Activated naive CD4-positive, alpha-beta T cell treated with anti-CD3 and anti-CD28 coated beads for 36 hours (primary cell): ENCODE measurements at regions not wholly inside any gene's neighbourhood (a gene's known extent, or its start where the extent isn't known, plus 50 kb on each side); places are given as distances from the start of the nearest gene placed in this dataset.
"Not testable (repeated sequence)": the region's sequence is repeated elsewhere in the genome, so short reads cannot be mapped to it uniquely, and the experiment has no call there.

Experiments used
- CTCF ChIA-PET: fragments of 350-600 bp; sonication (Branson Sonifier 250); formaldehyde crosslinking; loops from one replicate; lab custom pipeline; 2021; ENCODE audit warnings: antibody characterized with exemption; lab: Charles Lee
- DNase-seq: peaks from one replicate; pipeline ENCODE4 v3.0.0-alpha.2; 2020
- H3K27ac Mint-ChIP-seq: one replicate; pipeline ENCODE4 v1.8.0; 2021; ENCODE audit warnings: mild to moderate bottlenecking, mixed read lengths
- H3K27me3 Mint-ChIP-seq: one replicate; pipeline ENCODE4 v1.8.0; 2021; ENCODE audit warnings: low read depth, mixed read lengths
- H3K36me3 Mint-ChIP-seq: one replicate; pipeline ENCODE4 v1.8.0; 2021; ENCODE audit warnings: low read depth, mixed read lengths
- H3K4me1 Mint-ChIP-seq: one replicate; pipeline ENCODE4 v1.8.0; 2021; ENCODE audit warnings: low read depth, mixed read lengths
- H3K4me3 Mint-ChIP-seq: one replicate; pipeline ENCODE4 v1.8.0; 2021; ENCODE audit warnings: mild to moderate bottlenecking, moderate library complexity, mixed read lengths
- H3K9me3 Mint-ChIP-seq: one replicate; pipeline ENCODE4 v1.8.0; 2021; ENCODE audit warnings: mixed read lengths
- intact Hi-C: fragments of 100-400 bp; cut with micrococcal nuclease; formaldehyde crosslinking; loops from one replicate; pipeline ENCODE4 v1.15.1; 2023

DNA sequence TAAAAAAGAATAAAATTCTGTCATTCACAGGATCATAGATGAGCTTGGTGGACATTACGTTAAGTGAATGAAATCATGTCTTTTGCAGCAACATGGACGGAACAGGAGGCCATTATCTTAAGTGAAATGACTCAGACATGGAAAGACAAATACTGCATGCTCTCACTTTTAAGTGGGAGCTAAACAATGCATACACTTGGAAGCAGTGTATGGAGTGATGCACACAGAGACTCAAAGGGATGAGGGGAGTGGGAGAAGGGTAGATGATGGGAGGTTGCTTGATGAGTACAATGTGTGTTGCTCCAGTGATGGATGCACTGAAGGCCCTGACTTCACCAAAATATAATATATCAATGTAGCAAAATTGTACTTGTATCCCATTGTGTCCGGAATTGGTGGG, 293.4 kb downstream of the CD109 start:
- Mint-ChIP-seq H3K4me3 (no peak overlapping the region), H3K36me3 (no peaks in the 10 kb centered on the region), H3K9me3 (no peaks in the 10 kb centered on the region), H3K4me1 (no peaks in the 10 kb centered on the region), H3K27me3 (no peaks in the 10 kb centered on the region), H3K27ac (no peak overlapping the region)
- intact Hi-C loops: loop anchor here (5.0 kb wide), 1 partner anchor 1218 kb away; the partner anchor contains the start of gene COL12A1
- CTCF ChIA-PET: no interaction called here
- DNase-seq: no peak

DNA sequence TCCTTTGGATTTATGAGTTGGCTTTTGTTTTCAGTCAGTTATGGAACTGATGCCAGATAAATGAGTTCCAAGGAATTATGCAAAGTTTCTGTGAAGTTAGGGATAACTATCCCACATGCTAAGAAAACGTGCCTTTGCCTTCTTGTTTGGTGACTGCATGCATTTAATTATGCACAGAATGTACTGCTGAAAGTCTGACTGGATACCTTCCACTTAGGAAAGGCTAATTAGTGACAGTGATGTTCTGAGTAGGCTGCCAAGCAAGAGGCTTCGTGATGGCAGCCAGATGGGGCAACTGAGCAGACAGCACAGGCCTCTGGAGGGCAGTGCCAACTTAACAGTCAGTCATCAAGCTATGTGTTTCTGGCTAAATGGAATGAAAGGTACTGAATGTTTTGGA, 289.9 kb downstream of the CD109 start:
- no peak overlapping the region for H3K4me3 Mint-ChIP-seq

DNA sequence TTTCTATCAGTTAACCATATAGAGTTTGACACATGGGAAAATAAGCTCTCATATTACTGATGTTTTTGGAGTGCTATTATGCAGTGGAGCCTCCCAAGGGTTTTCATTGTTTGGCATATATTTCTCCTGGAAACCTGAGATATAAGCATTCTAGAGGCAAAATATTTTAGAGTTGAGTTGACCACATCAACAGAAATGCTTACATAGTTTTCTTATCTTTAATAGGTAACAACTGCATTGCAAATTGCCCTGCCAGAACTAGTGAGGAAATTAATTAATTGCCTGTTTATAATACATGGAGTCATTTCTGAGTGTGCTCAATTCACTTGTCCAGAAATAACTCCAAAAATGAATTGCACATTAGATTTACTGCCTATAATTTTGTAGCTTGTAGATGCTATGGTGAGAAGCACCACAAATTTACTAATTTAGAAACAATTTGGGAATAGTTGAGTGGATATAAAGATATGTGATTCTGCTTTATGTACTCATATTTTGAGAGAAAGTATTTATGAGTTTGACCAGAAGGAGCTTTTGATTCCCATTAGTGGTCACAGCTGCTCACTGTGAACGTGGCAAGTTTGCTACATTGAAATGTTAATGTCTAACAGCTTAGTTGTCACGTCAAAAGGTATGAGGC, 288.7 kb downstream of the CD109 start:
- Mint-ChIP-seq H3K27ac (no peak overlapping the region), H3K9me3 (no peaks in the 10 kb centered on the region), H3K27me3 (no peaks in the 10 kb centered on the region), H3K36me3 (no peaks in the 10 kb centered on the region), H3K4me3 (no peak overlapping the region), H3K4me1 (no peaks in the 10 kb centered on the region)
- DNase-seq: no peak
- CTCF ChIA-PET: interaction anchor here (0.5 kb wide), 1 partner anchor 14 kb away, joined by 3 read pairs; no protein-coding TSS in a partner anchor
- intact Hi-C loops: loop anchor here (5.0 kb wide), 1 partner anchor 1223 kb away; the partner anchor contains the start of gene COL12A1

More for the DNA sequence above, 289.9 kb downstream of the CD109 start:
- DNase-seq: peak; percentile 9
- Mint-ChIP-seq H3K9me3 (no peaks in the 10 kb centered on the region), H3K36me3 (no peaks in the 10 kb centered on the region), H3K27me3 (no peaks in the 10 kb centered on the region), H3K27ac (no peak overlapping the region), H3K4me1 (no peaks in the 10 kb centered on the region)
- CTCF ChIA-PET: no interaction called here
- intact Hi-C loops: loop anchor here (5.0 kb wide), 1 partner anchor 1221 kb away; the partner anchor contains the start of gene COL12A1

DNA sequence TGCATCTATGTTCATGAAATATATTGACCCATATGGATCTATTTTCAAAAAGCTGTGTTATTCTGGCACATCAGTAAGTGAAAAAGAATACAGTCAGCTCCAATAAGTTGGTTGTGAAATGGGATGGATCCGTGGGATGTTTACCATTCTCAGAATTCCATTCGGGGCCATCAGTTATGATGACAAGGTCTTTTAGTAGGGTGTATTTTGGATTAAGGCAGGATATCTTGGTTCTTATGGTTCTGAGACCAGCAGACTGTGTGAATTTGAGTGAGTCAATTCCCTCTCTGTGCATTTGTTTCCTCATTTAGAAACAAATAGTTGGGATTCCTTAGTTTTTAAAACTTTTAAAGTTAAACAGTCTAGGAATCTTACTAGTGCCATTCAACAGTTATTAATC, 287.4 kb downstream of the CD109 start:
- Mint-ChIP-seq H3K4me3 (no peak overlapping the region), H3K4me1 (no peaks in the 10 kb centered on the region), H3K9me3 (no peaks in the 10 kb centered on the region), H3K27me3 (no peaks in the 10 kb centered on the region), H3K27ac (no peak overlapping the region), H3K36me3 (no peaks in the 10 kb centered on the region)
- intact Hi-C loops: no loop called here
- no peak for DNase-seq
- CTCF ChIA-PET: interaction anchor here (0.6 kb wide), 1 partner anchor 1260 kb away, joined by 4 read pairs; the partner anchor contains the start of gene COX7A2

GRCh38 chr6:73980096-73980495, 284.1 kb downstream of the CD109 start:
- H3K4me1 Mint-ChIP-seq: no peaks in the 10 kb centered on the region
- CTCF ChIA-PET: interaction anchor here (0.6 kb wide), 1 partner anchor 1224 kb away, joined by 3 read pairs; no protein-coding TSS in a partner anchor
- H3K4me3 Mint-ChIP-seq: no peak overlapping the region
- DNase-seq: no peak
- H3K36me3 Mint-ChIP-seq: no peaks in the 10 kb centered on the region
- intact Hi-C loops: no loop called here
- no peak overlapping the region for H3K27ac Mint-ChIP-seq
- no peaks in the 10 kb centered on the region for H3K9me3 Mint-ChIP-seq
- no peaks in the 10 kb centered on the region for H3K27me3 Mint-ChIP-seq

DNA sequence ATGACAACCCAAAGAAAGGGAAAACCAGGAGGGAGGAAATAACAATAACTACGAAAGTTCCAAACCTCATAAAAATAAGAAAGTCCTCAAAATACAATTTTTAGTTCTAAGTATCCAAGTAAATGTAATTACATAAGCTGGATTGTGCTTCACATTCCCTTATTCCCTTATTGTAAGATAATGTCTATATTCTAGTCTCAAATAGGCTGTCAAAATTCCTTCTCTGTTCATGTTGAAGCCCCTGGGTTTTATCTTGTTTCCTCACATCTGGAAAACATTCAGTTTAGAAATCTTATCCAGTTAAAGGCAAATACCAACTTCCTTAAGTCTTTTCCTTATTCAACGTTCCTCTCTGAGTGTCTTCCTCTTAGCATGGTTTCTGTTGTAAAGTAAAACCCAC, 282.3 kb downstream of the CD109 start:
- H3K27ac Mint-ChIP-seq: no peak overlapping the region
- no peak overlapping the region for H3K4me3 Mint-ChIP-seq
- no peaks in the 10 kb centered on the region for H3K27me3 Mint-ChIP-seq
- H3K4me1 Mint-ChIP-seq: no peaks in the 10 kb centered on the region
- DNase-seq: no peak
- H3K36me3 Mint-ChIP-seq: no peaks in the 10 kb centered on the region
- CTCF ChIA-PET: interaction anchor here (0.6 kb wide), 1 partner anchor 181 kb away, joined by 3 read pairs; no protein-coding TSS in a partner anchor
- no peaks in the 10 kb centered on the region for H3K9me3 Mint-ChIP-seq
- intact Hi-C loops: loop anchor here (10.0 kb wide), 1 partner anchor 124 kb away; no protein-coding TSS in a partner anchor

GRCh38 chr6:73972518-73972917, 276.5 kb downstream of the CD109 start:
- H3K36me3 Mint-ChIP-seq, H3K4me3 Mint-ChIP-seq, H3K9me3 Mint-ChIP-seq, H3K27me3 Mint-ChIP-seq, DNase-seq, H3K4me1 Mint-ChIP-seq, H3K27ac Mint-ChIP-seq: not testable (repeated sequence)
- intact Hi-C loops: loop anchor here (10.0 kb wide), 1 partner anchor 118 kb away; no protein-coding TSS in a partner anchor
- CTCF ChIA-PET: interaction anchor here (0.9 to 4.6 kb wide), 2 partner anchors 8 to 1237 kb away, joined by 3 to 24 read pairs; no protein-coding TSS in a partner anchor

DNA sequence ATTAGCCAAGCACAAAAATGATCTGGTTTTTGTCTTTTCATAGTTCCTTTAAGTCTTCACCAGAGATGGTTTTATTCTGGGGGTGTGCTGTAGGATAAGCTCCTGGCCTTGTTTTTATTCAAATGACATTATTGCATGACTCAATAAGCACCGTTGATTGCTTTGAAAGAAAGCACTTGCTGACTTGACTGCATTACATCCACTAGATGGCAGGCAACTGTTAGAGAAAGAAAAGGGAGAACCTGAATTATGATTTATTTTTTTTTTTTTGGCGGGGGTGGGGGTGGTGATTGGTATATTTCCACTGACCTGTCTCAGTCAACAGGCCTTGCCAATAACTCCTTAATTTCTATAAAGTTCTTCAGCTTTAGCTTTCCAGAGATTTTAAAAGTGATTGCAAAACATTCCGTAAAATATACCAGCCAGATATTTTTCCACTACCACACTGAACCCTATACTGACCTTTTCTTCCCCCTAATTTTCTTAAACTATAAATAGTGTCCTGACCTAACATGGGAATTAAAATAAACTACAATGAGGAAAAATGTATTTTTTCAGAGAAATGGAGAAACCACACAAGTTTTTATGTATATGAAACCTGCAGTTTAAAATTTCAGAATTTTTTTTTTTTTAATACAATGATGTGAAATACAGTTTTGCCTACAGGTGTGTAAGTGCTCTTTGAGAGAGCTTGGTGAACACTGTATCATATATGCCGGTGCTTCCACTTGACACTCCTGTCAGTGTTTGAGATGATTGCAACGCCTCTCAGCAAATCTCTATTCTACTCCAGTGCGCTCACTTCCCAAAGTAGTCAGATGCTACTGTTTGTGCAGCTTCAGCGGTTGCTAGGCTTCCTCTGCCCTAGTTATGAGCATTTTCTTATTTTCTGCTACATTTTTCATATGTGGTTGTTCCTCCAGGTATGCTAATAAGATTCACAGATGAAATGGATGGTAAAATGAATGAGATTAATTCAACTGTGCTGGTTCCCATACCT, 274.3 kb downstream of the CD109 start:
- intact Hi-C loops: loop anchor here (1.0 to 10.0 kb wide), 4 partner anchors 115 to 1238 kb away; no protein-coding TSS in a partner anchor
- CTCF ChIA-PET: interaction anchor here (0.6 to 4.6 kb wide), 11 partner anchors 14 to 1242 kb away, joined by 3 to 24 read pairs (median 4); no protein-coding TSS in a partner anchor
- no peak overlapping the region for H3K27ac Mint-ChIP-seq
- no peaks in the 10 kb centered on the region for H3K36me3 Mint-ChIP-seq
- no peaks in the 10 kb centered on the region for H3K27me3 Mint-ChIP-seq
- DNase-seq: peak; percentile 9
- no peaks in the 10 kb centered on the region for H3K9me3 Mint-ChIP-seq
- H3K4me1 Mint-ChIP-seq: no peaks in the 10 kb centered on the region
- no peak overlapping the region for H3K4me3 Mint-ChIP-seq

- H3K36me3 Mint-ChIP-seq: no peaks in the 10 kb centered on the region
- no peak overlapping the region for H3K4me3 Mint-ChIP-seq
- no peak overlapping the region for H3K27ac Mint-ChIP-seq
- intact Hi-C loops: no loop called here
- peaks cover under 1% of the 10 kb centered on the region for H3K27me3 Mint-ChIP-seq
- no peak for DNase-seq
- H3K4me1 Mint-ChIP-seq: no peaks in the 10 kb centered on the region
- H3K9me3 Mint-ChIP-seq: no peaks in the 10 kb centered on the region
- CTCF ChIA-PET: interaction anchor here (0.6 to 1.0 kb wide), 2 partner anchors 19 to 113 kb away, joined by 3 to 4 read pairs; no protein-coding TSS in a partner anchor
These were observed 272.3 kb downstream of the CD109 start for GRCh38 chr6:73968221-73968757.

DNA sequence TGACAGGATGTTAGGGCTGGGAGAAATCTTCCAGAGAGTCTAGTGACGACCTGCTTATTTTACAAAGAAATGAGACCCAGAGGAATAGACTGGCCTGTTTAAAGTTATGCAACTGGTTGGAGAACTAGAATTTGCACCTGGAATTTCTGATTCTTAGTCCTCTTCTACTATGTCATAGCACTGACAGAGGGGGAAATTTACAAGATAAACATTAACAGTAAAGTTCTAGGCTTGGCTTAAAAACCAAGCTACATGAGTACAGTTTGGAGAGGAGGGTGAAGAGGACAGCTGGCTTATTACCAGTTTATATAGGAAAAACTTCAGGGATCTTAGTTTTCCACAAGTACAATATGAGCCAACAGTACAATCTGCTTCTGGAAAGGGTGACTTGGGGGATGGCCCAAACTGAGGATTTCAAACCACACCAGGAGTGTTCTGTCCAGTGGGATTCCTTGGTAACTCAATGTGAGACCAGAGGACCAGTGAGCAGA, 269.6 kb downstream of the CD109 start:
- Mint-ChIP-seq H3K27ac (no peak overlapping the region), H3K27me3 (peaks cover 3% of the 10 kb centered on the region), H3K36me3 (no peaks in the 10 kb centered on the region), H3K4me3 (no peak overlapping the region), H3K4me1 (no peaks in the 10 kb centered on the region), H3K9me3 (no peaks in the 10 kb centered on the region)
- CTCF ChIA-PET: no interaction called here
- DNase-seq: no peak
- intact Hi-C loops: no loop called here

DNA sequence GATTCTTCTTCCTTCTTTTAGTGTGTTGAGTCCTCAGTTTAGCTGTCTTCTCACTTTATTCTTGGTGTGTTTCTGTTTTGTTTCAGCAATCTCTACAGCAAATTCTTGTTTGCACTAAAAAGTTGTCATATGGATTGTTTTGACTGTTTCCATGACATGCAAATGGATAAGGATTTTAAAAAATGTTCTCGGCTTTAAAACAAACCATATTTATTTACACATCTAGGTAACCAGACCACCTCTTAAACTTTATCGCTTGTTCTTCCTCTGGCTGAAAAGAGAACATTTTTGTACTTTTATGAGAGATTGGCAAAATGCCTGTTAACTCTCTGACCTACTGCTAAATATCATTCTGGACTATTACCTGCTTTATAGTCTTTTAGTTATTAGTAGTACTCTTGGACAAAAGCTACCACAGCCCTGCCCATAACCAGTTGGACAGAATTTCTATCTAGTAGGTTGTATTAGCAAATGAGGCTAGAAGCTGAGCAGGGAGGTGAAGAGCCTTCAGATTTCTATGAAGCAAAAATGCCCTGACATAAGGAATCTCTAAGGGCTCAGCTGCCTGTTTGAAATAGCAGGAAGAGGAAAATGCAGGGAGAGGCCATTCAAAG, 268.3 kb downstream of the CD109 start:
- CTCF ChIA-PET: no interaction called here
- intact Hi-C loops: no loop called here
- H3K36me3 Mint-ChIP-seq: no peaks in the 10 kb centered on the region
- H3K27ac Mint-ChIP-seq: no peak overlapping the region
- H3K27me3 Mint-ChIP-seq: peaks cover 3% of the 10 kb centered on the region
- H3K4me1 Mint-ChIP-seq: no peaks in the 10 kb centered on the region
- no peak for DNase-seq
- no peak overlapping the region for H3K4me3 Mint-ChIP-seq
- no peaks in the 10 kb centered on the region for H3K9me3 Mint-ChIP-seq
